HepG2 (cell line): ENCODE measurements at regions not wholly inside any gene's neighbourhood (a gene's known extent, or its start where the extent isn't known, plus 50 kb on each side); places are given as distances from the start of the nearest gene placed in this dataset.

Experiments
- HDAC6 ChIP-seq: fragments of 200-600 bp; sonication (generic); IDR thresholded peaks from 2 replicates; pipeline ENCODE4 v1.7.0; 2017; ENCODE audit warnings: mild to moderate bottlenecking, antibody characterized with exemption, low read length, low read depth
- NFKBIZ ChIP-seq: IDR thresholded peaks from 2 replicates; pipeline ENCODE4 v1.6.1; 2018; ENCODE audit warnings: missing genetic modification reagents, missing compliant biosample characterization
- NRL ChIP-seq: sonication (generic); formaldehyde crosslinking; IDR thresholded peaks from 2 replicates; pipeline ENCODE4 v1.5.0; 2020; ENCODE audit warnings: missing genetic modification reagents, mild to moderate bottlenecking, moderate library complexity, borderline replicate concordance
- PHF8 ChIP-seq: sonication (generic); formaldehyde crosslinking; IDR thresholded peaks from 2 replicates; pipeline ENCODE4 v1.5.0; 2020; ENCODE audit warnings: missing genetic modification reagents
- SIX1 ChIP-seq: sonication (generic); formaldehyde crosslinking; IDR thresholded peaks from 2 replicates; pipeline ENCODE4 v1.4.0; 2020; ENCODE audit warnings: missing genetic modification reagents, borderline replicate concordance
- SRSF9 ChIP-seq: fragments of 200-400 bp; formaldehyde crosslinking; IDR thresholded peaks from 2 replicates; pipeline ENCODE4 v1.6.1; 2018; ENCODE audit warnings: borderline replicate concordance, mild to moderate bottlenecking, low read depth, low read length; ENCODE audit not compliant: insufficient read depth, poor library complexity, severe bottlenecking
- ZC3H13 ChIP-seq: sonication (generic); formaldehyde crosslinking; IDR thresholded peaks from 2 replicates; pipeline ENCODE4 v1.8.1; 2023; ENCODE audit warnings: mild to moderate bottlenecking, missing genetic modification reagents, moderate library complexity
- ZFP90 ChIP-seq: sonication (generic); formaldehyde crosslinking; IDR thresholded peaks from 2 replicates; pipeline ENCODE4 v1.8.0; 2022; ENCODE audit warnings: missing genetic modification reagents, mild to moderate bottlenecking, inconsistent platforms, borderline replicate concordance
- ZNF101 ChIP-seq: sonication (generic); formaldehyde crosslinking; IDR thresholded peaks from 2 replicates; pipeline ENCODE4 v1.4.0; 2020; ENCODE audit warnings: mild to moderate bottlenecking, low read depth, missing genetic modification reagents, borderline replicate concordance
- ZNF20 ChIP-seq: sonication (generic); formaldehyde crosslinking; IDR thresholded peaks from 2 replicates; pipeline ENCODE4 v1.4.0; 2020; ENCODE audit warnings: mild to moderate bottlenecking, moderate library complexity, missing genetic modification reagents
- ZNF274 ChIP-seq: sonication (generic); formaldehyde crosslinking; IDR thresholded peaks from 2 replicates; pipeline ENCODE4 v1.5.1; 2020; ENCODE audit warnings: mild to moderate bottlenecking, missing genetic modification reagents
- ZNF333 ChIP-seq: sonication (generic); formaldehyde crosslinking; IDR thresholded peaks from 2 replicates; pipeline ENCODE4 v1.4.0; 2020; ENCODE audit warnings: mild to moderate bottlenecking, missing genetic modification reagents, borderline replicate concordance
- ZNF550 ChIP-seq: sonication (generic); formaldehyde crosslinking; IDR thresholded peaks from 2 replicates; pipeline ENCODE4 v1.4.0; 2020; ENCODE audit warnings: mild to moderate bottlenecking, missing genetic modification reagents, borderline replicate concordance
- ZSCAN25 ChIP-seq: sonication (generic); formaldehyde crosslinking; IDR thresholded peaks from 2 replicates; pipeline ENCODE4 v1.8.0; 2022; ENCODE audit warnings: mild to moderate bottlenecking, missing genetic modification reagents
- TF ChIP-seq, protein P1 (sequence below): sonication (generic); formaldehyde crosslinking; IDR thresholded peaks from 2 replicates; pipeline ENCODE4 v1.8.0; 2022; ENCODE audit warnings: missing genetic modification reagents, mild to moderate bottlenecking, moderate library complexity, borderline replicate concordance
- TF ChIP-seq, protein P2 (sequence below): sonication (generic); formaldehyde crosslinking; IDR thresholded peaks from 2 replicates; pipeline ENCODE4 v1.8.0; 2022; ENCODE audit warnings: mild to moderate bottlenecking, missing genetic modification reagents
- TF ChIP-seq, protein P3 (sequence below): sonication (generic); formaldehyde crosslinking; IDR thresholded peaks from 2 replicates; pipeline ENCODE4 v1.8.0; 2022; ENCODE audit warnings: mild to moderate bottlenecking, missing genetic modification reagents, moderate library complexity
- TF ChIP-seq, protein P4 (sequence below): sonication (generic); formaldehyde crosslinking; IDR thresholded peaks from 2 replicates; pipeline ENCODE4 v1.4.0; 2020; ENCODE audit warnings: missing genetic modification reagents

DNA sequence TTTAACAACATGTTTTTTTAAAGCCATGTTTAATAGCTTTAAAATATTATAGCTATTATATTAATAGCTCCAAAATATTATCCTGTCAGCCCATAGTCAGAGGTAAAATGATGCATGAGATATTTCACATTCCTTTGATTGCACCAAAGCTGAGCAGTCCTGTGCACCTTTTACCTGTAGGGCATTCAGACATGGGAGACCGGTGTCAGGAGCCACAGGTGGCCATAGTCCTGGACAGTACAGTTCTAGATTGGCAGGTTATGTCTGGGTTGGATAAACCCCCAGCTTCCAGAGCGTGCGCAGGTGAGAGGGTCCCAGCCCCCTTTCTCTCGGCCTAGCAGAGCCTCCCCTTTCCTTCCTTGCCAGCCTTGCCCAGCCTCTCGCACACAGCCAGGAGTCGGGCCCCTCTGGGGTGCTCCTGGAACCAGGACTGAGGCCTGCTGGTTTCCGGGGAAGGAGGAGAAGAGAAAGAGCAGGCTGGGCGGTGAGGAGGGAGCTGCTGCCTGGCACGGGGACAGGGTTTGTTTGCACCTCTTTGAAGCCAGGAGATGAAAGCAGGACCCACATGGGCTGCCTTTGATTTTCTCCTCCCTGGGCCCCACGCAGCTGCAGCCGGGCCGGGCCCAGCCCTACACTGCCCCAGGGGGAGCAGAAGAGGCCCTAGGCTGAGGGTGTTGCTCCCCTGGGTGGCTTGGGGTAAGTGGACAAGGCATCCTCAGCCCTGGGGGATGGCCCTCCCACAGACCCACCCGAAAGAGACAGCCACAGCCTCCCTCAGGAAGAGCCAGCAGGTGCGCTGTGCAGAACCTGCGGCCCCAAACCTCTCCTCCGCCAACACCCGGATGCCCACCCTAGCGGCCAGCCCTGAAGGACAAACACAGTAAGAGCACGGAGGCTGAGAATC is 75.2 kb upstream of the TARDBP start (continued):
- TF ChIP-seq, protein P1, sequence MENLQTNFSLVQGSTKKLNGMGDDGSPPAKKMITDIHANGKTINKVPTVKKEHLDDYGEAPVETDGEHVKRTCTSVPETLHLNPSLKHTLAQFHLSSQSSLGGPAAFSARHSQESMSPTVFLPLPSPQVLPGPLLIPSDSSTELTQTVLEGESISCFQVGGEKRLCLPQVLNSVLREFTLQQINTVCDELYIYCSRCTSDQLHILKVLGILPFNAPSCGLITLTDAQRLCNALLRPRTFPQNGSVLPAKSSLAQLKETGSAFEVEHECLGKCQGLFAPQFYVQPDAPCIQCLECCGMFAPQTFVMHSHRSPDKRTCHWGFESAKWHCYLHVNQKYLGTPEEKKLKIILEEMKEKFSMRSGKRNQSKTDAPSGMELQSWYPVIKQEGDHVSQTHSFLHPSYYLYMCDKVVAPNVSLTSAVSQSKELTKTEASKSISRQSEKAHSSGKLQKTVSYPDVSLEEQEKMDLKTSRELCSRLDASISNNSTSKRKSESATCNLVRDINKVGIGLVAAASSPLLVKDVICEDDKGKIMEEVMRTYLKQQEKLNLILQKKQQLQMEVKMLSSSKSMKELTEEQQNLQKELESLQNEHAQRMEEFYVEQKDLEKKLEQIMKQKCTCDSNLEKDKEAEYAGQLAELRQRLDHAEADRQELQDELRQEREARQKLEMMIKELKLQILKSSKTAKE (CRISPR knock-in tag): no peak
- TF ChIP-seq NRL (CRISPR knock-in tag) (peak; percentile 23; the same call in 1 of the 2 replicates), PHF8 (peak; percentile 49), ZNF274 (no peak; the same call in 1 of the 2 replicates), ZSCAN25 (peak; percentile 57; the same call in 1 of the 2 replicates), ZC3H13 (no peak), NFKBIZ (CRISPR knock-in tag) (0 out of 2 replicates have a peak, but pooled peaks have one; percentile 35), ZFP90 (CRISPR knock-in tag) (0 out of 2 replicates have a peak, but pooled peaks have one; percentile 26), SRSF9 (no peak), ZNF20 (CRISPR knock-in tag) (no peak), ZNF550 (CRISPR knock-in tag) (0 out of 2 replicates have a peak, but pooled peaks have one; percentile 37), HDAC6 (no peak), ZNF333 (CRISPR knock-in tag) (no peak), ZNF101 (CRISPR knock-in tag) (no peak), SIX1 (CRISPR knock-in tag) (no peak)
- TF ChIP-seq, protein P2, sequence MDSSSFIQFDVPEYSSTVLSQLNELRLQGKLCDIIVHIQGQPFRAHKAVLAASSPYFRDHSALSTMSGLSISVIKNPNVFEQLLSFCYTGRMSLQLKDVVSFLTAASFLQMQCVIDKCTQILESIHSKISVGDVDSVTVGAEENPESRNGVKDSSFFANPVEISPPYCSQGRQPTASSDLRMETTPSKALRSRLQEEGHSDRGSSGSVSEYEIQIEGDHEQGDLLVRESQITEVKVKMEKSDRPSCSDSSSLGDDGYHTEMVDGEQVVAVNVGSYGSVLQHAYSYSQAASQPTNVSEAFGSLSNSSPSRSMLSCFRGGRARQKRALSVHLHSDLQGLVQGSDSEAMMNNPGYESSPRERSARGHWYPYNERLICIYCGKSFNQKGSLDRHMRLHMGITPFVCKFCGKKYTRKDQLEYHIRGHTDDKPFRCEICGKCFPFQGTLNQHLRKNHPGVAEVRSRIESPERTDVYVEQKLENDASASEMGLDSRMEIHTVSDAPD (CRISPR knock-in tag): peak; percentile 74; the same call in 1 of the 2 replicates
- TF ChIP-seq, protein P3, sequence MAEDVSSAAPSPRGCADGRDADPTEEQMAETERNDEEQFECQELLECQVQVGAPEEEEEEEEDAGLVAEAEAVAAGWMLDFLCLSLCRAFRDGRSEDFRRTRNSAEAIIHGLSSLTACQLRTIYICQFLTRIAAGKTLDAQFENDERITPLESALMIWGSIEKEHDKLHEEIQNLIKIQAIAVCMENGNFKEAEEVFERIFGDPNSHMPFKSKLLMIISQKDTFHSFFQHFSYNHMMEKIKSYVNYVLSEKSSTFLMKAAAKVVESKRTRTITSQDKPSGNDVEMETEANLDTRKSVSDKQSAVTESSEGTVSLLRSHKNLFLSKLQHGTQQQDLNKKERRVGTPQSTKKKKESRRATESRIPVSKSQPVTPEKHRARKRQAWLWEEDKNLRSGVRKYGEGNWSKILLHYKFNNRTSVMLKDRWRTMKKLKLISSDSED (CRISPR knock-in tag): no peak
- TF ChIP-seq, protein P4, sequence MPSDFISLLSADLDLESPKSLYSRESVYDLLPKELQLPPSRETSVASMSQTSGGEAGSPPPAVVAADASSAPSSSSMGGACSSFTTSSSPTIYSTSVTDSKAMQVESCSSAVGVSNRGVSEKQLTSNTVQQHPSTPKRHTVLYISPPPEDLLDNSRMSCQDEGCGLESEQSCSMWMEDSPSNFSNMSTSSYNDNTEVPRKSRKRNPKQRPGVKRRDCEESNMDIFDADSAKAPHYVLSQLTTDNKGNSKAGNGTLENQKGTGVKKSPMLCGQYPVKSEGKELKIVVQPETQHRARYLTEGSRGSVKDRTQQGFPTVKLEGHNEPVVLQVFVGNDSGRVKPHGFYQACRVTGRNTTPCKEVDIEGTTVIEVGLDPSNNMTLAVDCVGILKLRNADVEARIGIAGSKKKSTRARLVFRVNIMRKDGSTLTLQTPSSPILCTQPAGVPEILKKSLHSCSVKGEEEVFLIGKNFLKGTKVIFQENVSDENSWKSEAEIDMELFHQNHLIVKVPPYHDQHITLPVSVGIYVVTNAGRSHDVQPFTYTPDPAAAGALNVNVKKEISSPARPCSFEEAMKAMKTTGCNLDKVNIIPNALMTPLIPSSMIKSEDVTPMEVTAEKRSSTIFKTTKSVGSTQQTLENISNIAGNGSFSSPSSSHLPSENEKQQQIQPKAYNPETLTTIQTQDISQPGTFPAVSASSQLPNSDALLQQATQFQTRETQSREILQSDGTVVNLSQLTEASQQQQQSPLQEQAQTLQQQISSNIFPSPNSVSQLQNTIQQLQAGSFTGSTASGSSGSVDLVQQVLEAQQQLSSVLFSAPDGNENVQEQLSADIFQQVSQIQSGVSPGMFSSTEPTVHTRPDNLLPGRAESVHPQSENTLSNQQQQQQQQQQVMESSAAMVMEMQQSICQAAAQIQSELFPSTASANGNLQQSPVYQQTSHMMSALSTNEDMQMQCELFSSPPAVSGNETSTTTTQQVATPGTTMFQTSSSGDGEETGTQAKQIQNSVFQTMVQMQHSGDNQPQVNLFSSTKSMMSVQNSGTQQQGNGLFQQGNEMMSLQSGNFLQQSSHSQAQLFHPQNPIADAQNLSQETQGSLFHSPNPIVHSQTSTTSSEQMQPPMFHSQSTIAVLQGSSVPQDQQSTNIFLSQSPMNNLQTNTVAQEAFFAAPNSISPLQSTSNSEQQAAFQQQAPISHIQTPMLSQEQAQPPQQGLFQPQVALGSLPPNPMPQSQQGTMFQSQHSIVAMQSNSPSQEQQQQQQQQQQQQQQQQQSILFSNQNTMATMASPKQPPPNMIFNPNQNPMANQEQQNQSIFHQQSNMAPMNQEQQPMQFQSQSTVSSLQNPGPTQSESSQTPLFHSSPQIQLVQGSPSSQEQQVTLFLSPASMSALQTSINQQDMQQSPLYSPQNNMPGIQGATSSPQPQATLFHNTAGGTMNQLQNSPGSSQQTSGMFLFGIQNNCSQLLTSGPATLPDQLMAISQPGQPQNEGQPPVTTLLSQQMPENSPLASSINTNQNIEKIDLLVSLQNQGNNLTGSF (CRISPR knock-in tag): no peak
